GM12892 (cell line): ENCODE measurements at regions not wholly inside any gene's neighbourhood (a gene's known extent, or its start where the extent isn't known, plus 50 kb on each side); places are given as distances from the start of the nearest gene placed in this dataset.

Experiments used
- POLR2A ChIP-seq: IDR thresholded peaks from 2 replicates; pipeline ENCODE4 v1.6.1; 2011; ENCODE audit warnings: low read depth, low read length, control low read depth
- POLR2AphosphoS5 ChIP-seq: IDR thresholded peaks from 2 replicates; pipeline ENCODE4 v1.6.1; 2011; ENCODE audit warnings: low read depth, low read length, control low read depth
- TAF1 ChIP-seq: IDR thresholded peaks from 2 replicates; pipeline ENCODE4 v1.6.1; 2011; ENCODE audit warnings: low read depth, mild to moderate bottlenecking, control low read depth, low read length, borderline replicate concordance

DNA sequence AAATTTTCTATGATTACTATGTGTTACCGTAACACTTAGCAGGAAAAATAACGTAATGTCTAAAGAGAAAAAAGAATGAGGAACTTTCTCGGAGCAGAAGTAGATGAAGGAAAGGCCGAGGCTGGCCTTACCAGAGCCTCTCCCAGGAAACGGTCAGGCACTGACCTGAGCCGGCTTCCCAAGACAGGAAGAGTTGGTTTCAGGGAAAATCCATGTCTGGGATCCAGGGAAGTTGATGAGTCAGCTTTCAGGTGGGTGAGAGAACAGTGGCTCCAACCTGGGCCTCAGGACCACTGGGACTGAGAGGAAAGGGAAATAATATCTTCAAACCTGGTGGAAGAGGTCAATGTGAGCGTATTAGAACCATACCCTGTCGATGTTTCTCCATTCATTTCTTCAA is 93.3 kb upstream of the UBL3 start:
- no peak for TF ChIP-seq POLR2A
- TF ChIP-seq POLR2AphosphoS5, result no peak
- TF ChIP-seq TAF1, result no peak
